Fibroblast of peridontal ligament (primary cell): ENCODE measurements at regions not wholly inside any gene's neighbourhood (a gene's known extent, or its start where the extent isn't known, plus 50 kb on each side); places are given as distances from the start of the nearest gene placed in this dataset.

ENCODE experiments used
- DNase-seq: peaks from one replicate; pipeline ENCODE4 v3.0.0-alpha.2; 2010; ENCODE audit errors: extremely low read depth

DNA sequence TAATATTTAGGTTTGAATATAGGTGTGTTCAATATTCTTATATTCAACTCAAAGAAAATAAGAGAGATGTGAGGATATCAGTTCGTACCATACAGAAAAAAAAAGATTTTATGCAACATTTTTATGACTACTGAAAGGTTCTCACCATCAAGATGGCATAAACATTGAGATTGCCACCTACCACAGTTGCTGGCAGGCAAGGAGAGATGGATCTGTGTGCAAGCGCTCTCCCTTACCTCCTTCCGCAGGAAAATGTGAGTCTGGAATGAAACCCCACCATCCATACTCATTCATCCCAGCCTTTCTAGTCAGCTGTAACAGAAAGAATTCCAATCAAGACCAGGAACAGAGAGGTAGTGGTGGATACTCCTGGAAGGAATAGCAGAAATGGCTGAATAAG, 376.9 kb downstream of the PPP3CA start:
- no peak for DNase-seq

DNA sequence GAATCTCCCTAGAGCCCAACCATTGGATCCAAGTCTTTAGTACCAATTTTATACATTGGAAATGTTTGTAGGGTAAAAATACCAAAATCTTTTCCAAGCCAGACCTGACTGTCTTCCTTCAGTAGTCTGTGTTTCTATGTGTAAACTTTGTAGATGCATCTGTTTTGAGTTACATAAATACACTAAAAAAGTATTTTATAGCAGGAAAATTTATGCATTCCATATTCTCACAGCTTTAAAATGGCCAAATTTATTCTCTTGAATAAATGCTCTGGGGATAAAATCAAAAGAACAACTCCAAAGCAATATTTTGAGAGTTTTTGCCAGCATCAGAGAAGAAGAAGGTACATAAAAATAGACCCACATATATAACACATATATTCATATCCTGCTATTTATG, 377.4 kb downstream of the PPP3CA start:
- DNase-seq: no peak

DNA sequence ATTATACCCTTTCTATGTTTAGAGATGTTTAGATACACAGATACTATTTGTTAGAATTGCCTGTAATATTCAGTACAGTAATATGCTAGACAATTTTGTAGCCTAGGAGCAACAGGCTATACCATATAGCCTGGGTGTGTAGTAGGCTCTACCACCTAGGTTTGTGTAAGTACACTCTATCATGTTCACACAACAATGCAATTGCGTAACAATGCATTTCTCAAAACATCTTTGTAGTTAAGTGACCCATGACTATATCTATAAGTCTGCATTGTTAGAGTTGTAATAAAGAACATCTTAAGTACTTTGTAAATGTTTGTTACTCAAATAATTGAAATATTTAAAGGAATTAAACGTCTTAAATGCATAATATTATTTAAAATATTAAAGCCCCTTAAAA, 379.3 kb downstream of the PPP3CA start:
- no peak for DNase-seq

DNA sequence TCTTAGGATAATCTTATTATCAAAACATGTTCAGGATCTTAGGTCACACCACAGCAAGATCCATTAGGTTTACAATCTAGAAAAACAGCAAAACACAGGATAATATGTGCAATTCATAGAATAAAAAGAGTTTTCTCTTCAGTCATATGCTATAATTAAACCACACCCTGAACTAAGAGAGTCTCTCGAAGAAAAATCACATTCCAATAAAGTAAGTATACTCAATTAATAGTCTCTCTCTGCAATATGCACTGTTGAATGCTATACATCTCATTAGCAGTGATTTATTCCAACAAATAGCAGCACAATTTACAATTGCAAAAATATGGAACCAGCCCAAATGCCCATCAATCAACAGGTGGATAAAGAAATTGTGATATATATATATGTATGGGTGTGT, 383.7 kb downstream of the PPP3CA start:
- DNase-seq: no peak

DNA sequence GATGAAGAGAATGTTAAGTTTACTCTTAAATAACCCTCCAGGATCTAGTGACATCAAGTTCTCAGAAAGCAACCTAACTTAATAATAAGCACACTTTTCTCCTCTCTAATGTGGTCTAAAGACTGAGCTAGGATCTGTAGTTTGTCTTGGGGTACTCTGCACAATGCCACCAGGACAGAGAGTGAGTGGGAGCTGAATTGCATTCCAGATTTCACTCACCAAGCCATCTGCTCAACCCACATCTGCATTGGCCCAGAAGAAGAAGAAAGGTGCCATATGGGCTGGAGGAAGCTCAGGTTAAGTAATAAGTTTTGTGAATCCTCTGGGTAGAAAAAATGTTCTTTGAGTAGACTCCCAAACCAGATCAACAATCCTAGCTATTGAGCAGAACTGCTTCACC, 384.6 kb downstream of the PPP3CA start:
- DNase-seq: no peak

DNA sequence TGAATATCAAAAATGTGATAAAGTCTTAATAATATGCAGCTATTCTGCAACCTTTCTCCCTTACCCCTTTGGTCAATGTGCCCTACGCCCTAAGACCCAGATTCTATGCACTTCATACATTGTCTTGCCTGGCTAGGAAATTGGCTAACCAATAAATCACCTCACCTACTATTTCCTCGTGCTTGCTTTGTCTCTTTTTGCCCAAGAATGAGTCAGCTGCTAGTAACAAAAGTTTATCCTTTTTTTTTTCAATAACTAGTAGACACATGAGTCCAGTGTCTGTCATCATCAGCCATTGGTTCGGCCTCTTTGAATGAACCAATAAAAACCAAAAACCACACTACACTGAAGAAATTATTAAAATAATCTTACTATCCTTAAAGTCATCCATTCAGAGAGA, 387.1 kb downstream of the PPP3CA start:
- DNase-seq: no peak

DNA sequence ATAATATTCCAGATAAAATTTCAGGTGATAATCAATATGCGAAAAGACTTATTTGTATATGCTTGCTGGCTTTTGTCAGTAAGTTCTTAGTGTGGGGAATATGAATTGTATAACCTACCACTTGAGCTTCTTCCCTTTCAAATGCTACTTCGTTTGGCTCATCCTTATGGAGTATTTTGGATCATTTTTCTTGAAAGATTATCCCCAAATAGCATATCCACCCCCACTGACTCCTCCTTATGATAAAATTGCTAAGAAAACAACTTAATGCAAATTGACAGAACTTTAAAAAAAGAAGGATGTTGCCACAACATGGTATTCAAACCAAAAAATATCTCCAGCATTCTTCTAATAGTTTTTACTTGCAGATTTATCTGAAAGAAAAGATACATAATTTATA, 393.3 kb downstream of the PPP3CA start:
- DNase-seq: no peak

DNA sequence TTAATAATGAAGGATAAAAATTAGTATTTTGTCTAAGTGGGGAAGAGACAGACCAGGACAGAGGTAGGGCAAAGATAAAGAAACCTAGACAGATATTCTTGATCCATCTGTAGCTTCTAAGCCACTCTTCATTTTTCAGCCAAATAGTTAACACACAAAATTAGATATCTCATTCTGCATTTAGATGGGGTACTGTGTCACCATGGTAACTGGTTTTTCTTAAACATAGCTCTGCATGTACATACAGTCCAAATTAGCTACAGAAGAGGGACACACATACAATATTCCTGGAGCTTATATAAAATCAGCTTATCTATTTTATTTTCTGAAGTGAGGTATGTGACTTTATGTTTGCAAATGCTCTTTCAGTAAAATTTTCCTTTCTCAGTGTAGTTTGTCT, 393.7 kb downstream of the PPP3CA start:
- no peak for DNase-seq

DNA sequence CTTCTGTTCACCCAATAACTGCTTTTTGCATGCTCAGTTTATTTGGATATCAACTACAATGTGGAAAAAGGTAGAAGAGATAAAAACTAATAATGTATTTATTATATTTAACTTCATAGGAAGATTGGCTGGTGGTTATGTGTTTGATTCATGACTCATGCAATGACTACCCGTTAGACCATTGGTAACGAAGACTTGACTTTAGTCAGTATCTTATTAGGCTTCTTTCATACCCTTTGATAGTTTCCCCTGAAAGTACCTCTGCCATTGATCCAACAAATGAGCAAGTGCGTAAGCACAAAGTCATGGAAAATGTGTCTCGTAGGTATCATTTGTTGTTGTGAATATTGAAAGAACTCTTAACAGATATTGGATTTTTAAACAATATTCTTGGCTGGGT, 394.7 kb downstream of the PPP3CA start:
- no peak for DNase-seq

DNA sequence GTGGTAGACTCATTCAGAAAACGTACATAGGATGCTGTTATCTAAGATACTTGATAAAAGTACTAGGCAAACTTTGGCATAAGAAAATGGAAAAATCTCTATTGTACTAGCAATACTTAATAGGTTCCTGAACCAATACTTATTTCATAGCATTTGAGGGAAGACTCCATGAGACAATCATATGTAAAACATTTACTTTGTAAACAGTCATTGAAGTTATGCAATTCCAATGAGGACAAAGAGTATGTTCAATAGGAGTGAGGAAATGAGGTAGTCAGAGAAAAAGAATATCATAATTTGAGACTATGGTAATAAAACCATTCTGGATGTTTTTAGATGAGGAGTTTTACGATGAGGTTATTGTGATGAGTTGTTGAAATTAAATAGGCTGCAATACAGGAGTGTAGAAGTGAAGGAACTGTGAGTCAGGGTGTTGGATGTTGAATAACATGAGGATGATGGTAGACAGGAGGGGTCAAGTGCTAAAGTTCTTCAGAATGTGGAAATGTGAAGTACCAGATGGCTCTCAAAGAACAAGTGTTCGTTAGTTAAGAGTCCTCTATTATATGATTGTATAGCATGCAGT, 397.9 kb downstream of the PPP3CA start:
- peak; percentile 45 for DNase-seq

DNA sequence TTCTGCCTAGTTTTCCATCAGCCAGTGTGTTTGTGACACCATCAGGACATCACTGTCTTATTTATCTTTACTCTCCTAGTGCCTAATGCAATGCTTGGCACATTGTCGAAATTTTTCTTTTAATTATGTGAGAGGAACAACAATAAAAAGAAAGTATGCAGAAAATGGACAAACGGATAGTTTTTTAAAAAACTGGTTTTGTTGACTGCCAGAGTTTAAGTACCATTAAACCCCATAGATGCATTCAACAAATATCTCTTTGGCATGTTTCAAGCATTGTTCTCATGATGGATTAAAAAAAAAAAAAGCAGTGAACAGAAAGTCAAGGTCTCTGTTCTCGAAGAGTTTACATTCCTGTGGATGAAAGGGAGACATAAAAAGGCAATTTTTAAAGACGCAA, 398.4 kb downstream of the PPP3CA start:
- no peak for DNase-seq

DNA sequence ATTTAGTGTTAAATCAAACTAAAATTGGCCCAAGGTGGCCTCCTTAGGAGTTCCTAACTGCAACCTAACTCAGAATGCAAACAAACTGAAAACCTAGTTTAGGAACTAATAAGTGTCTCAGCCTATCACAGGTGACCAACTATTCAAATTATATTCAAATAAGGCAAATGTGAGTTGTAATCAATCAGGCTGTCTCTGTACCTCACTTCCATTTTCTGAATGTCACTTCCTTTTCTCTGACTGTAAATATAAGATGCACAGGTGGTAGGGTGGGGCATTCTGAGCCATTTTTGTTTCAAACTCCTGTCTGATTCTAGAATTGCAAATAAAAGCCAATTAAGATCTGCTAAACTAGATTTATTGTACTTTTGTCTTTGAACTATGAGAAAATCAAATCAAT, 401.5 kb downstream of the PPP3CA start:
- DNase-seq: no peak

DNA sequence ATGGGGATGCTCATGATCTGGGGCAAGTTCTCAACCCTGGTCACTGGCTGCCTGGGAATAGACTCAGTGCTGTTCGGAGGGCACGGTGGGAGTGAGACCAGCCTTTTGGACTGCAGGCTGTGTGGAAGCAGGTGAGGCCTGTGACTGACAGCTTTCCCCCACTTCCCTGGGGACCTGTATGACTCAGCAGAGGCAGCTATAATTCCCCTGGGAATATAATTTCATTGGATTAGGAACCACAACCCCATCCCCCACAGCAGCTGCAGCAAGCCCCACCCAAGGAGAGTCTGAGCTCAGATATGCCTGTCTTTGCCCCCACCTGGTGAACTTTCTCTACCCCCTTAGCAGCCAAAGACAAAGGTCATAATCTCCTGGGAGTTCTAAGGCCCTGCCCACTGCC, 408.6 kb downstream of the PPP3CA start:
- DNase-seq: no peak

DNA sequence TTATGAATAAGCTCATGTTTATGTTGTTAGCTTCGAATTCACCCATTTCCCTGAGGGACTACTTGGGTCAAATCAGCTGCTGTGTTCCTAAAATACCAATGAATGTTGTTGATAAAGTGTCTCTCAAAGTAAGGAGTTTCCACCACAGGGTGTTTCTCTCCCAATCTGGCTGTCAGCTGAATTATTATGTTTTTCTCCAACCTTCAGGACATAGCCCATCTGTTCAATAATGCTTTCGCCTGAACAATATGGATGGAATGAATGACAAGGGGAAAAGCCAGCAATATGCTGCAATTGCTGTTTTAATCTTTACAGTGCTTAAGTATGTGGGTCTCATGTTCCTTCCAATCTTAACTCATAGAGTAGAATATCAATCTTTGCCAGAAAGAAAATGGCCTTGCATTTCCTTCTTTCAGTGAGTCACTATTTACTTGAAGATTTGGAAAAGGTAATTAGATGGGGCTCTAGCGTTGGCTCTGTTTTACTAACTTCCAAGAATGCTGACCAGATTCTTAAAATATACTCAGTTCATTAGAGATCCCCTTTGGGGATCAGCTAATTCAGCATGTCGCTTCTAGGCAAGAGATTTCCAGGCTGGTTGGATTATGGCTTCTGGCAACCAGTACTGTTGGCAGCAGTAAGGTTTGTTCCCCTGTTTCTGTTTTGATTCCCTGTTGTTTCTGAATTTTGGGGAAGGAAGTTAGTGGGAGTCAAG, 410.5 kb downstream of the PPP3CA start:
- peak; percentile 58 for DNase-seq

DNA sequence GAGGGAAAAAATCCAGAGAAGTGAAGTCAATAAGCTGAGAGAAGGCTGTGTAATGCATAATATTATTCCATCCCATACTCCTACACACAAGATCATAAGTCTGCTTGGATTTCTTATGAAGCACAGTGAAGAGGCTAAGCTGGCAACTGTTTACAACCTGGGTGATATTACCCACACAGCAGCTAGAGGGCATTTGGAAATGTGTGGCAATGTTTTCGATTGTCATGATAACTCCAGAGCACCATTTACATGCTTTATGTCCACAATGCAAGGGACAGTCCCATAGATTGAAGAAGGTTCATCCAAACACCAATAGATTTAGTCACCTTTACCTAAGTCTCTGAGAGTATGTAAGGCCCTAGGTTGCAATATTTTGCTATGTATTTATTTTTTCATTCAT, 412.2 kb downstream of the PPP3CA start:
- peak; percentile 17 for DNase-seq

DNA sequence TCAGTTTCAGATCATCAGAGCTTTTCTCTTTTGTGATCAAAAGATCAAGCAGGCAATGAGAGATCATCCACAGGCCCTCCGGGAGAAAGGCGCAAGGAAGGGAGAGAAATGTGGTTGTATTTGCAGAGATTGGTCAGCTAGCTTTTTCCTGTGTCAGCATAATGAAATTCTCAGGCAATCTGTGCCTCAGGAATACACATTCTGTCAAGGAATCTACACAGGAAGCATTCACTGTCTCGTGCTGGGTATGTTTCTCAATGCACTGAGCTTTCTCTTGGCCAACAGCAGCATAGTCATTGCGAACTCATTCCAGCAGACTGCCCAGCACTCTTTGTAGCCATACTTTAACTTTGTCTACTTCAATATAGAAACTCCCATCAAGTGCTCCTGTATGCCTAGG, 413.7 kb downstream of the PPP3CA start:
- DNase-seq: peak; percentile 87

DNA sequence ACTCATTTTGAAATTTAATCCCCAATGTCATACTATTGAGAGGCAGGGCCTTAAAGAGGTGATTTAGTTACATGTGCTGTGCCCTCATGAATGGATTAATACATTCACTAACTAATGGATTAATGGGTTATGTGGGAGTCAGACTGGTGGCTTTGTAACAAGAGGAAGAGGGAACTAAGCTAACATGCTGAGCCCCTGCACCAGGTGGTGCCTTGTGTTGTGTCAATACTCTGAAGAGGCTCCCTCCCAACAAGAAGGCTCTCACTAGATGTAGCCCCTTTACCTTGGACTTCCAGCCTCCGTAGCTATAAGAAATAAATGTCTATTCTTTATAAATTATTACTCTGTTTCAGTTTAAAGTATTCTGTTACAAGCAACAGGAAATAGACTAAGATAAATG, 411.9 kb upstream of the EMCN start:
- no peak for DNase-seq

DNA sequence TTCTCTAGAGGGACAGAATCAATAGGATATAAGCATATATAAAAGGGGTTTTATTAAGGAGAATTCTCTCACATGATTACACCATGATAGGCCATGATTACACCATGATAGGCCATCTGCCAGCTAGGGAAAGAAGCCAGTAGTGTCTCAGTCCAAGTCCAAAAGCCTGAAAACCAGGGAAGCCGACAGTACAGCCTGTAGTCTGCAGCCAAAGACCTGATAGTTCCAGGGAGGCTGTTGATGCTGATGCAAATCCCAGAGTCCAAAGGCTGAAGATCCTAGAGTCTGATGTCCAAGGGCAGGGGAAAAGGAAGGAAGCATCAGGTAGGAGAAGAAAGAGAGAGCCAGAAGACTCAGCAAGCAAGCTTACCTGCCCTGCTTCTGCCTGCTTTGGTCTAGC, 411.3 kb upstream of the EMCN start:
- DNase-seq: peak; percentile 25

DNA sequence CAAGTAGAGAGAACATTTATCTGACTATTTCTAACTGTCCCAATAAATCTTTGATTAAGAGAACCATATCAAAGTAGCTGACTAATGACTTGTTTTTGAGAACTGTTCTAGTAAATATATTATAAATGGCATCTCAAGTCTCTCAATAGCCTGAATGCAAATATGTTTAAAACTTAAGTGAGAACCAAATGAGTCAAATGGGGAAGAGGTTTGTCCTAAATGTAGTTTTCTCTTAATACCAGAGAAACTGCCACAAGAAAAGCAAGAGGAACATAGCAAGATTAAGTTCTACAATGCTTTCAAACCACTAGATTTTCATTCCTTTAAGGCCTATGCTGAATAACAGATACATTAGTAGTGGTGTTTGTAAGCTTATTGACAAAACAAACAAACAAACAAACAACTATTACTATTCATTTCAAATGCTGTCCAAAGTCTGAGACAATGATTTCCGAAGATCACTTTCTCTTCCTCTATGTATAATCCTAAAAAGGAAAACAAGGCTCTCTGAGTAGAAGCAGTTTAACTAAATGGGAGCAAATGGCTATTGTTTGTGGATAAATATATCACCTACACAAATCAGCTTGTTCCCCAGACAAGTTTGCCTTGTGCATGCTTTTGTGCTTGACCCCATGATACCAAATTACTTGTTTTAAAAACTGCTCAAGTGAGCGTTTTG, 408.4 kb upstream of the EMCN start:
- no peak for DNase-seq

DNA sequence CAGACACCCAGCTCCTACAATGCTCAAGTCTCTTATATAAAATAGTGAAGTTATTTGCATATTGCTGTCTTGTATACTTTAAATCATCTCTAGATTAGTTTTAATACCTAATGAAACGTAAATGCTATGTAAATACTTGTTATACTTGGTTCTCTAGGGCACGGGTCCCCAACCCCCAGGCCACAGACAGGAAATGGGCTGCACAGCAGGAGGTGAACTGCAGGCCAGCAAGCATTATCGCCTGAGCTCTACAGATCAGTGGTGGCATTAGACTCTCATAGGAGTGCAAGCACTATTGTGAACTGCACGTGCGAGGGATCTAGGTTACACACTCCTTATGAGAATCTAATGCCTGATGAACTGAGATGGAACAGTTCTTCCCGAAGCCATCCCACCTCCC, 395.9 kb upstream of the EMCN start:
- DNase-seq: no peak

DNA sequence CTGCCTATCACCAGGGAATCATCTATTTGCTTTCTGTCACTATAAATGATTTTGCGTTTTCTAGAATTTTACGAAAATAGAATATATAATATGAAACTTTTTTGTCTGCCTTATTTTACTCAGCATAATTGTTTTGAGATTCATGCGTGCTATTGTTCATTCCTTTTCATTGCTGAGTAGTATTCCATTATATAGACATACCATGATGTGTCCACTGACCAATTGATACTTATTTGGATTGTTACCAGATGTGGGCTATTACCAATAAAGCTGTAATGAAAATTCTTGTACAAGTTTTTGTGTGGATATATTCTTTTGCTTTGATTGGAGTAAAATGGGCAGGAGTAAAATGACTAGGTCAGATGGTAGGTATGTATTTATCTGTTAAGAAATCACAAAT, 390.7 kb upstream of the EMCN start:
- no peak for DNase-seq

DNA sequence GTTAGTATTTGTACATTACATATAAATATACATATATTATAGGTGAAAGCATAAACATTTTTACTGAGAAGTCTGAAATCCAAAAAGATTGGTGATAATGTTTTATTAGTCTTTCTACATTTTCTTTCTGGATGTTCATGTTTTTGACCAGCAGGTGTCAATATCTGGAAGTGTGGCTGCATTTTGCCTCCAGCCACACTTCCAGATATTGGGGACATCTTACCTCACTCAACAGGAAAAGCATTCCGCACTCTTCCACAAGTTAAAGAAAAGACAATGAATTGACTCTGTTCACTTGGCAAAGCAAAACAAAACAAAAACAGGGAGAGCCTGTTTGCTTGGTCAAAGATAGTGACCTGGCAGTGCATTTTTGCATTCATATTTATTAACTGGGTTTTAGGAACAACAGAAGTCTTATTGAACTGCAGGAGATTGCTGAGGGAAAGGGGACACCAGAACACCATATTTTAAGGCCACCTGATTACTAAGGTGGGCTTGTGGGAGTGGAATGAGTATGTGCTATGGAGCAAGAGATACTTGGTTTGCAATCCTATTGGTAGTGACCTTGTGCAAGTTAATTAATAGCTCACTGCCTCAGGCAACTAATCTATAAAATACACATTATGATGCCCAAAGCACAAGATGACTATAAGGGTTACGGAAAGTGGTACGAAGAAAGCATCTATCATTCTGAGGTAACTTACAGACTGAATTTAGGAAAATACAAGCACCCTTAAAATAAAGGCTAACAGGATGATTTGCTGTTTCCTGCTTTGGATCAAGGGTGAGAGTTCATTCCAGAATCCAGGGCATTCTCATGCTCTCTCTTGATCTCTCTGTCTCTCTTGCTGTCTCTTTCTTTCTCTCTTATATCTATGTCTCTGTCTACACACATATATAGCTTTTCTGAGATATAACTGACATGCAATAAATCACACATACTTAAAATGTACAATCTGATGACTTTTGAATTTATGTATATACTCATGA, 389.9 kb upstream of the EMCN start:
- peak; percentile 22 for DNase-seq
